Caco-2 (cell line): ENCODE measurements at regions not wholly inside any gene's neighbourhood (a gene's known extent, or its start where the extent isn't known, plus 50 kb on each side); places are given as distances from the start of the nearest gene placed in this dataset.

Source experiments
- BruUV-seq: library from RNA; stranded (reverse); fragments of 400-500 nt; replicated peaks from 2 replicates; lab custom pipeline; 2021; lab: Mats Ljungman, UMichigan
- CTCF ChIA-PET: fragments of 300-600 bp; sonication (Branson Sonifier 250); formaldehyde crosslinking; loops from one replicate; lab custom pipeline; 2022; ENCODE audit warnings: antibody characterized with exemption; lab: Charles Lee
- POLR2A ChIA-PET: fragments of 300-600 bp; sonication (Branson Sonifier 250); formaldehyde crosslinking; loops from one replicate; lab custom pipeline; 2022; ENCODE audit warnings: antibody characterized with exemption; lab: Charles Lee
- DNase-seq, 2 experiments: peaks; one replicate each; pipeline versions ENCODE4 v3.0.0 to v3.0.0-alpha.2; 2020 to 2022
- H3K27me3 ChIP-seq: replicated peaks from 2 replicates; pipeline ENCODE4 v1.6.0; 2011; ENCODE audit warnings: low read length; ENCODE audit not compliant: control insufficient read depth, insufficient read depth
- H3K36me3 ChIP-seq: 2 replicates; pipeline ENCODE4 v1.5.1; 2011; ENCODE audit warnings: low read length; ENCODE audit not compliant: control insufficient read depth, insufficient read depth
- H3K4me1 ChIP-seq: fragments of 250-450 bp; sonication (Bioruptor Pico); 2 replicates; pipeline ENCODE4 v1.5.1; 2020; ENCODE audit warnings: mild to moderate bottlenecking
- H3K4me3 ChIP-seq: 2 replicates; pipeline ENCODE4 v1.5.1; 2011; ENCODE audit warnings: low read depth, mild to moderate bottlenecking, control low read depth, low read length
- H3K9me3 ChIP-seq: fragments of 250-450 bp; sonication (Bioruptor Pico); 2 replicates; pipeline ENCODE4 v1.5.1; 2020; ENCODE audit warnings: mild to moderate bottlenecking, moderate library complexity
- H3K27ac Mint-ChIP-seq: one replicate; pipeline ENCODE4 v1.8.0; 2022; ENCODE audit warnings: mixed read lengths; ENCODE audit not compliant: unreplicated experiment
- H3K27me3 Mint-ChIP-seq: one replicate; pipeline ENCODE4 v1.8.0; 2022; ENCODE audit warnings: mixed read lengths; ENCODE audit not compliant: insufficient read depth, unreplicated experiment
- H3K36me3 Mint-ChIP-seq: one replicate; pipeline ENCODE4 v1.8.0; 2022; ENCODE audit warnings: mild to moderate bottlenecking, mixed read lengths; ENCODE audit not compliant: insufficient read depth, unreplicated experiment
- H3K4me1 Mint-ChIP-seq: one replicate; pipeline ENCODE4 v1.8.0; 2022; ENCODE audit warnings: low read depth, mixed read lengths; ENCODE audit not compliant: unreplicated experiment
- H3K4me3 Mint-ChIP-seq: one replicate; pipeline ENCODE4 v1.8.0; 2022; ENCODE audit warnings: mild to moderate bottlenecking, moderate library complexity, mixed read lengths; ENCODE audit not compliant: unreplicated experiment
- H3K9me3 Mint-ChIP-seq: one replicate; pipeline ENCODE4 v1.8.0; 2022; ENCODE audit warnings: mixed read lengths; ENCODE audit not compliant: unreplicated experiment
- intact Hi-C: fragments of 100-400 bp; cut with micrococcal nuclease; formaldehyde crosslinking; loops from one replicate; pipeline ENCODE4 v1.10.0; 2022; ENCODE audit not compliant: unreplicated experiment
- TF ChIP-seq, protein P1 (sequence below), 2 experiments: fragments of 200-600 bp in 1 of 2; IDR thresholded peaks; 1 replicate in 1 of 2; 2 replicates in 1 of 2; pipeline versions ENCODE4 v1.5.1 to v1.8.0; 2011 to 2022; ENCODE audit warnings: antibody characterized with exemption in 1 of 2, control low read depth in 1 of 2, inconsistent platforms in 1 of 2, low read depth in 1 of 2, low read length in 1 of 2, mild to moderate bottlenecking in 1 of 2, moderate library complexity in 1 of 2; ENCODE audit not compliant: insufficient read depth in 1 of 2, severe bottlenecking in 1 of 2, unreplicated experiment in 1 of 2

DNA sequence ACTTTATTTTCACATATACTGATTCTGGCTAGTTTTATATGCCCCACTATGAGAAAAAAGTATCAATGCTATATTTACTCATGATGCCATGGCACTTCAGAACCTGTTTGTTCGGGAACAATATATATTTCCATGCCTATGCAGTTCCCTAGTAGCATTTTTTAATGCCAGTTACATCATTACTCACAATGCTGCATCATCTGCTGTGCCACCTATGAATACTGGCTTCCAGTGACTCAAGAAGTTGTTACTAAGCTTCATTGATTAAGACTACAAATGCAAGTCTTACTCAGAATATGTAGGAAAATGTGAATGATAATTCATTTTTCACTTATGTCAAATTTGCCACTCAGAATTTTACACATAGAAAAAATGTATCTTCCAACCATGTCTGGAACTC lies 97.9 kb downstream of the MAFB start:
- no TSS peak for BruUV-seq
- Mint-ChIP-seq H3K4me3 (no peak overlapping the region), H3K9me3 (no peaks in the 10 kb centered on the region), H3K4me1 (no peaks in the 10 kb centered on the region), H3K27me3 (peaks cover 21% of the 10 kb centered on the region), H3K27ac (no peak overlapping the region), H3K36me3 (no peaks in the 10 kb centered on the region)
- intact Hi-C loops = no loop called here
- POLR2A ChIA-PET = no interaction called here
- TF ChIP-seq, protein P1, sequence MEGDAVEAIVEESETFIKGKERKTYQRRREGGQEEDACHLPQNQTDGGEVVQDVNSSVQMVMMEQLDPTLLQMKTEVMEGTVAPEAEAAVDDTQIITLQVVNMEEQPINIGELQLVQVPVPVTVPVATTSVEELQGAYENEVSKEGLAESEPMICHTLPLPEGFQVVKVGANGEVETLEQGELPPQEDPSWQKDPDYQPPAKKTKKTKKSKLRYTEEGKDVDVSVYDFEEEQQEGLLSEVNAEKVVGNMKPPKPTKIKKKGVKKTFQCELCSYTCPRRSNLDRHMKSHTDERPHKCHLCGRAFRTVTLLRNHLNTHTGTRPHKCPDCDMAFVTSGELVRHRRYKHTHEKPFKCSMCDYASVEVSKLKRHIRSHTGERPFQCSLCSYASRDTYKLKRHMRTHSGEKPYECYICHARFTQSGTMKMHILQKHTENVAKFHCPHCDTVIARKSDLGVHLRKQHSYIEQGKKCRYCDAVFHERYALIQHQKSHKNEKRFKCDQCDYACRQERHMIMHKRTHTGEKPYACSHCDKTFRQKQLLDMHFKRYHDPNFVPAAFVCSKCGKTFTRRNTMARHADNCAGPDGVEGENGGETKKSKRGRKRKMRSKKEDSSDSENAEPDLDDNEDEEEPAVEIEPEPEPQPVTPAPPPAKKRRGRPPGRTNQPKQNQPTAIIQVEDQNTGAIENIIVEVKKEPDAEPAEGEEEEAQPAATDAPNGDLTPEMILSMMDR (IDR thresholded peaks at IDR 0.05; ENCODE audit: insufficient read depth in 1 of 2, low read depth in 1 of 2, low read length in 1 of 2, severe bottlenecking in 1 of 2, unreplicated experiment in 1 of 2) = no peak
- Histone ChIP-seq H3K4me3 (no peak overlapping the region), H3K9me3 (no peaks in the 10 kb centered on the region), H3K4me1 (no peaks in the 10 kb centered on the region), H3K27me3 (no peaks in the 10 kb centered on the region; the same call in 1 of the 2 replicates), H3K36me3 (no peaks in the 10 kb centered on the region)
- CTCF ChIA-PET = no interaction called here
- DNase-seq = no peak

DNA sequence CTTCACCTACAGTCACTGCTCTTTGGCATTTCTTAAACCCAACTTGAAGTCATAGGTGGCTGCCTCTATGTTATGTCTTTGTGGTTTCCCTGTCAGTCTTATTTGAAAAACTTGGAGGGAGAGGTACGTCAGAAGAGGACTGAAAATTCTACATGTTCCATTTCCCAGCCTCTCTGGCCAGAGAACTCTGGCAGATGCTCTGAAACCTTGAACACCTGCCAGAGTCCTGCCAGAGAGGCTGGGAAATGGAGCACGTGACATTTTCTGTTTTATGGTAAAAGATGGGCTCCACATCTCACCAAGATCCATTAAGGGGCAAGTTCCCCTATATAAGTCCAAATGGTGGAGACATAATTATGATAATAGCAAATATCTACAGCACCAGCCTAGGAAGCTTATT lies 99.5 kb downstream of the MAFB start:
- Mint-ChIP-seq H3K4me3 (no peak overlapping the region), H3K36me3 (no peaks in the 10 kb centered on the region), H3K4me1 (no peaks in the 10 kb centered on the region), H3K27ac (no peak overlapping the region), H3K27me3 (peaks cover 18% of the 10 kb centered on the region), H3K9me3 (no peaks in the 10 kb centered on the region)
- TF ChIP-seq, protein P1 (IDR thresholded peaks at IDR 0.05; ENCODE audit: insufficient read depth in 1 of 2, low read depth in 1 of 2, low read length in 1 of 2, severe bottlenecking in 1 of 2, unreplicated experiment in 1 of 2) = no peak
- ChIA-PET POLR2A (no interaction called here), CTCF (no interaction called here)
- intact Hi-C loops = no loop called here
- no peaks in the 10 kb centered on the region for H3K36me3 ChIP-seq
- no peak for DNase-seq
- H3K9me3 ChIP-seq = no peaks in the 10 kb centered on the region
- H3K4me1 ChIP-seq = no peaks in the 10 kb centered on the region
- no peak overlapping the region for H3K4me3 ChIP-seq
- no TSS peak for BruUV-seq
- no peaks in the 10 kb centered on the region; the same call in 1 of the 2 replicates for H3K27me3 ChIP-seq

DNA sequence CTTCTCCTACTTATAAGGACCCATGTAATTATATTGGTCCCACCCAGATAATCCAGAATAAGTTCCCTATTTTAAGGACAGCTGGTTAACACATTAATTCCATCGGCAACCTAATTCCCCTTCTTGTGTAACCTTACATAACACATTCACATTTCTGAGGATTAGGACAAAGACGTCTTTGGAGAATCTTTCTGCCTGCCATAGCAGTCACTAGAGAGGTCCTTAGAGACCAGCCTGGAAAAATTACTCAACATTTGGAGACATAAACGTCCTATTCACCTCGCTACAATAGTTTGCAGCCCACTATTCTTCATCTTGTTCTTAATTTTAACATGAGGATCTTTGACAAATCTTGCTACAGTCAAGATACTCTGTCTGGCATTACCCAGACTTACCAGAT lies 100.1 kb downstream of the MAFB start:
- peaks cover 18% of the 10 kb centered on the region for H3K27me3 Mint-ChIP-seq
- H3K27me3 ChIP-seq = no peaks in the 10 kb centered on the region; the same call in 1 of the 2 replicates
- no peak for DNase-seq
- no peaks in the 10 kb centered on the region for H3K9me3 ChIP-seq
- H3K36me3 ChIP-seq = no peaks in the 10 kb centered on the region
- H3K9me3 Mint-ChIP-seq = no peaks in the 10 kb centered on the region
- no peaks in the 10 kb centered on the region for H3K4me1 Mint-ChIP-seq
- POLR2A ChIA-PET = no interaction called here
- no peak overlapping the region for H3K27ac Mint-ChIP-seq
- CTCF ChIA-PET = no interaction called here
- no TSS peak for BruUV-seq
- no peaks in the 10 kb centered on the region for H3K4me1 ChIP-seq
- H3K36me3 Mint-ChIP-seq = no peaks in the 10 kb centered on the region
- H3K4me3 ChIP-seq = no peak overlapping the region
- no peak overlapping the region for H3K4me3 Mint-ChIP-seq
- TF ChIP-seq, protein P1 (IDR thresholded peaks at IDR 0.05; ENCODE audit: insufficient read depth in 1 of 2, low read depth in 1 of 2, low read length in 1 of 2, severe bottlenecking in 1 of 2, unreplicated experiment in 1 of 2) = no peak
- intact Hi-C loops = no loop called here
